H9 (cell line): ENCODE measurements at regions not wholly inside any gene's neighbourhood (a gene's known extent, or its start where the extent isn't known, plus 50 kb on each side); places are given as distances from the start of the nearest gene placed in this dataset.

Source experiments
- DNase-seq: peaks from one replicate; pipeline ENCODE4 v3.0.0-alpha.2; 2017
- H2AFZ ChIP-seq: one replicate; pipeline ENCODE4 v1.6.1; 2013; ENCODE audit warnings: mild to moderate bottlenecking, low read length, control low read depth, moderate library complexity
- H2AK5ac ChIP-seq: 2 replicates; pipeline ENCODE4 v1.6.1; 2013; ENCODE audit warnings: low read length, control low read depth, mixed read lengths; ENCODE audit not compliant: insufficient read length
- H2BK120ac ChIP-seq: one replicate; pipeline ENCODE4 v1.6.1; 2013; ENCODE audit warnings: low read depth, mild to moderate bottlenecking, low read length, control low read depth, inconsistent platforms; ENCODE audit not compliant: poor library complexity, severe bottlenecking
- H2BK12ac ChIP-seq: 2 replicates; pipeline ENCODE4 v1.6.1; 2013; ENCODE audit warnings: low read length, control low read depth, mixed read lengths, low read depth; ENCODE audit not compliant: insufficient read length
- H2BK15ac ChIP-seq: 2 replicates; pipeline ENCODE4 v1.6.1; 2013; ENCODE audit warnings: low read depth, low read length, control low read depth
- H2BK20ac ChIP-seq: one replicate; pipeline ENCODE4 v1.6.1; 2013; ENCODE audit warnings: low read depth, mild to moderate bottlenecking, low read length, control low read depth, inconsistent platforms; ENCODE audit not compliant: poor library complexity, severe bottlenecking
- H2BK5ac ChIP-seq: 2 replicates; pipeline ENCODE4 v1.6.1; 2013; ENCODE audit warnings: low read length, control low read depth, mixed read lengths; ENCODE audit not compliant: insufficient read length
- H3K14ac ChIP-seq: 2 replicates; pipeline ENCODE4 v1.6.1; 2013; ENCODE audit warnings: low read length, control low read depth; ENCODE audit not compliant: insufficient read depth
- H3K18ac ChIP-seq: 2 replicates; pipeline ENCODE4 v1.6.1; 2013; ENCODE audit warnings: low read depth, mild to moderate bottlenecking, mixed read lengths, low read length, control low read depth; ENCODE audit not compliant: insufficient read length
- H3K23ac ChIP-seq: 2 replicates; pipeline ENCODE4 v1.6.1; 2013; ENCODE audit warnings: low read length, control low read depth, mixed read lengths, low read depth; ENCODE audit not compliant: insufficient read length
- H3K23me2 ChIP-seq: 2 replicates; pipeline ENCODE4 v1.6.1; 2013; ENCODE audit warnings: low read depth, mild to moderate bottlenecking, mixed read lengths, low read length, control low read depth; ENCODE audit not compliant: insufficient read length, poor library complexity, severe bottlenecking
- H3K27ac ChIP-seq: 2 replicates; pipeline ENCODE4 v1.5.1; 2013; ENCODE audit warnings: low read length, control low read depth, mixed read lengths, low read depth; ENCODE audit not compliant: insufficient read length
- H3K27me3 ChIP-seq: 2 replicates; pipeline ENCODE4 v1.6.1; 2013; ENCODE audit warnings: low read length, control low read depth, inconsistent platforms; ENCODE audit not compliant: insufficient read depth
- H3K4ac ChIP-seq: 2 replicates; pipeline ENCODE4 v1.6.1; 2013; ENCODE audit warnings: low read depth, mild to moderate bottlenecking, control low read depth, inconsistent platforms, low read length, moderate library complexity
- H3K4me1 ChIP-seq: 2 replicates; pipeline ENCODE4 v1.6.1; 2013; ENCODE audit warnings: low read length, control low read depth, inconsistent platforms; ENCODE audit not compliant: insufficient read depth
- H3K4me2 ChIP-seq: 2 replicates; pipeline ENCODE4 v1.6.1; 2013; ENCODE audit warnings: low read length, control low read depth, mixed read lengths; ENCODE audit not compliant: insufficient read length, insufficient read depth
- H3K56ac ChIP-seq: 2 replicates; pipeline ENCODE4 v1.6.1; 2013; ENCODE audit warnings: low read depth, mild to moderate bottlenecking, mixed read lengths, low read length, control low read depth; ENCODE audit not compliant: insufficient read length
- H3K79me1 ChIP-seq: 2 replicates; pipeline ENCODE4 v1.6.1; 2013; ENCODE audit warnings: low read depth, mild to moderate bottlenecking, moderate library complexity, low read length, control low read depth, inconsistent platforms; ENCODE audit not compliant: insufficient read depth, poor library complexity, severe bottlenecking
- H3K79me2 ChIP-seq: 2 replicates; pipeline ENCODE4 v1.6.1; 2013; ENCODE audit warnings: low read length, control low read depth, inconsistent platforms; ENCODE audit not compliant: insufficient read depth
- H3K9ac ChIP-seq: 2 replicates; pipeline ENCODE4 v1.6.1; 2013; ENCODE audit warnings: low read length, control low read depth, mixed read lengths; ENCODE audit not compliant: insufficient read length; ENCODE audit errors: extremely low read depth
- H3K9me3 ChIP-seq: one replicate; pipeline ENCODE4 v1.6.1; 2013; ENCODE audit warnings: low read depth, low read length, inconsistent platforms; ENCODE audit not compliant: control insufficient read depth
- H3T11ph ChIP-seq: one replicate; pipeline ENCODE4 v1.6.1; 2013; ENCODE audit warnings: mild to moderate bottlenecking, low read length, control low read depth, inconsistent platforms
- H4K20me1 ChIP-seq: one replicate; pipeline ENCODE4 v1.6.1; 2013; ENCODE audit not compliant: control insufficient read depth, insufficient read length, insufficient read depth
- H4K5ac ChIP-seq: 2 replicates; pipeline ENCODE4 v1.6.1; 2013; ENCODE audit warnings: low read depth, mild to moderate bottlenecking, mixed read lengths, low read length, control low read depth; ENCODE audit not compliant: insufficient read length
- H4K8ac ChIP-seq: replicated peaks from 2 replicates; pipeline ENCODE4 v1.6.1; 2013; ENCODE audit warnings: low read length, control low read depth, mixed read lengths, low read depth; ENCODE audit not compliant: insufficient read length
- H4K91ac ChIP-seq: 2 replicates; pipeline ENCODE4 v1.6.1; 2013; ENCODE audit warnings: low read depth, mild to moderate bottlenecking, moderate library complexity, mixed read lengths, low read length, control low read depth; ENCODE audit not compliant: insufficient read length
- H3K27ac Mint-ChIP-seq, 3 experiments: 2 replicates in 2 of 3; 3 replicates in 1 of 3; pipeline ENCODE4 v1.8.0; 2020 to 2021; ENCODE audit warnings: mixed read lengths in 3 of 3, mild to moderate bottlenecking in 1 of 3, moderate library complexity in 1 of 3
- H3K27me3 Mint-ChIP-seq: 2 replicates; pipeline ENCODE4 v1.8.0; 2021; ENCODE audit warnings: low read depth, mild to moderate bottlenecking, moderate library complexity, mixed read lengths
- H3K36me3 Mint-ChIP-seq, 3 experiments: 2 replicates in 2 of 3; 3 replicates in 1 of 3; pipeline ENCODE4 v1.8.0; 2020 to 2021; ENCODE audit warnings: low read depth in 3 of 3, mixed read lengths in 3 of 3; ENCODE audit not compliant: insufficient read depth in 1 of 3
- H3K4me1 Mint-ChIP-seq, 2 experiments: 2 replicates each; pipeline ENCODE4 v1.8.0; 2020; ENCODE audit warnings: mixed read lengths in 2 of 2
- H3K4me3 Mint-ChIP-seq, 2 experiments: 2 replicates in 1 of 2; 3 replicates in 1 of 2; pipeline ENCODE4 v1.8.0; 2020 to 2021; ENCODE audit warnings: mild to moderate bottlenecking in 2 of 2, mixed read lengths in 2 of 2, moderate library complexity in 1 of 2
- H3K9me3 Mint-ChIP-seq, 2 experiments: 2 replicates in 1 of 2; 3 replicates in 1 of 2; pipeline ENCODE4 v1.8.0; 2020; ENCODE audit warnings: mild to moderate bottlenecking in 2 of 2, mixed read lengths in 2 of 2, moderate library complexity in 1 of 2
- CTCF ChIP-seq: fragments of 200-600 bp; sonication (generic); conservative IDR thresholded peaks from 3 replicates; pipeline ENCODE4 v1.8.0; 2021; ENCODE audit warnings: antibody characterized with exemption, mild to moderate bottlenecking
- WGBS: extraction: QIAGEN DNeasy Blood & Tissue Kit; methylation state at CpG from one replicate; pipeline ENCODE4 v1.1.7; 2013; ENCODE audit warnings: missing lambda C conversion rate, low lambda C conversion rate, mixed read lengths; ENCODE audit not compliant: insufficient read length; ENCODE audit errors: extremely low coverage; 5-methylcytosine and 5-hydroxymethylcytosine counted together

DNA sequence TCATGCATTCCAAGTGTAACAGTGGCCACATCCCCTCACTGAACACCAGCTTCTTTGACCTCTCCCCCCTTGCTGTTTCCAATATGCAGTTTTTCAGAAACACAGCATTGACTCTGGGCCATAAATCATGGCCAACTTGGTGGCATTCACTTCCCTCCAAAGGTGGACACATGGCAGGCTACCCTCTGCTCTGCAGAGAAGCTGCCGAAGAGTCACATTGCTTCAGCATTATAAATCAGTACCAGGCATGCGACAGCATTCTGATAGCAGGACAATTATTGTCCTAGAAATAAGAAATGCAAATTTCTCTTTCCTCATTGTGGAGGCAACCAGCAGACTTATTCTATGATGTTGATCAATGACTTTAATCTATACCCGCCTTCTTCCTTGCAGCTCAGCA lies 475.4 kb upstream of the GHITM start:
- no peak overlapping the region for H2BK20ac ChIP-seq
- no peaks in the 10 kb centered on the region for H3K27me3 ChIP-seq
- no peak overlapping the region for H3K14ac ChIP-seq
- no peak for DNase-seq
- no peaks in the 10 kb centered on the region for H3K23me2 ChIP-seq
- no peak overlapping the region for H2BK12ac ChIP-seq
- Mint-ChIP-seq H3K36me3 (no peaks in the 10 kb centered on the region), H3K27ac (no peak overlapping the region), H3K4me3 (no peak overlapping the region), H3K9me3 (no peaks in the 10 kb centered on the region), H3K4me1 (no peaks in the 10 kb centered on the region; a peak in 1 of 4 replicates), H3K27me3 (no peaks in the 10 kb centered on the region)
- no peak for TF ChIP-seq CTCF
- no peak overlapping the region for H2BK15ac ChIP-seq
- no CpG with 5 or more reads among the region's 3 CpGs for WGBS
- H3K18ac ChIP-seq: no peak overlapping the region
- no peak overlapping the region for H2AK5ac ChIP-seq
- no peaks in the 10 kb centered on the region for H4K20me1 ChIP-seq
- no peak overlapping the region for H4K8ac ChIP-seq
- H3K9ac ChIP-seq: no peak overlapping the region
- H4K91ac ChIP-seq: no peak overlapping the region
- no peak overlapping the region for H2BK5ac ChIP-seq
- H3K23ac ChIP-seq: no peak overlapping the region
- H3K79me2 ChIP-seq: no peaks in the 10 kb centered on the region
- H2AFZ ChIP-seq: no peak overlapping the region
- no peaks in the 10 kb centered on the region for H3K4me1 ChIP-seq
- no peak overlapping the region for H2BK120ac ChIP-seq
- H3T11ph ChIP-seq: no peak overlapping the region
- no peaks in the 10 kb centered on the region for H3K79me1 ChIP-seq
- no peak overlapping the region for H3K56ac ChIP-seq
- H3K4me2 ChIP-seq: no peak overlapping the region
- H3K4ac ChIP-seq: no peak overlapping the region
- no peak overlapping the region for H4K5ac ChIP-seq
- no peaks in the 10 kb centered on the region for H3K9me3 ChIP-seq
- no peak overlapping the region for H3K27ac ChIP-seq
